Germinal center (tissue), 1 donor: ENCODE measurements at regions not wholly inside any gene's neighbourhood (a gene's known extent, or its start where the extent isn't known, plus 50 kb on each side); places are given as distances from the start of the nearest gene placed in this dataset.
"Not testable (repeated sequence)": the region's sequence is repeated elsewhere in the genome, so short reads cannot be mapped to it uniquely, and the experiment has no call there.

Source experiments
- DNase-seq: peaks from one replicate; pipeline ENCODE4 v3.0.0; 2012; ENCODE audit warnings: mixed read lengths, low spot score

DNA sequence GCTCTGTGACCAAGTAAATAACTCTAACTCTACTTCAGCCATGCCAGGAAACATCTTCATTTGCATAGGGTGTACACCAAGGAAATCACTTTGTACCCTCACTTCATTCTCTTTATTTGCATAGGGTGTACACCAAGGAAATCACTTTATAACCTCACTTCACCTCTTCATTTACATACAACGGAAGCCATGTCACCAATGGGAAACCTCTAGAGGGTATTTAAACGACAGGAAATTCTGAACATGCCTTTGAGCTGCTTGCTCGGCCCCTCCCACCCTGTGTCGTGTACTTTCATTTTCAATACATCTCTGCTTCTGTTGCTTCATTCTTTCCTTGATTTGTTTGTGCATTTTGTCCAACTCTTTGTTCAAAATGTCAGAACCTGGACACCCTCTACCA is 848.1 kb upstream of the FRG1 start:
- DNase-seq: no peak

DNA sequence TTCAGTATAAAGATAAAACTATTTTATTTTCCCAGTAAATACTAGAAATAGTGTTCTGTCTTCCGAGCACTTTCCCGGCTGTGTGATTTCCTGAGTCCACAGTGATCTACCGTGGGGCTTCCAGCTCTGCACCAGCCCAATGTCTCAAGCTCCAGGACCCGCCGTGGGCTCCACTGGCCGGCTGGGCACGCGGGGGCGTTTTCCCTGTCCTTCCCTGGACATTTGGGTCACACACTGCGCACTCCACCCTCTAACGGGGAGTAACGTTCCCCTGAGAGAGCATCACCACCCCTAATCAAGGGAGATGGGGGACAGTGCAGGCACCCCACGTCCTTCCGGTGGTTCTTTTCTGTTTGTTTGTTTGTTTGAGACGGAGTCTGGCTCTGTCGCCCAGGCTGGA is 844.6 kb upstream of the FRG1 start:
- no peak for DNase-seq

DNA sequence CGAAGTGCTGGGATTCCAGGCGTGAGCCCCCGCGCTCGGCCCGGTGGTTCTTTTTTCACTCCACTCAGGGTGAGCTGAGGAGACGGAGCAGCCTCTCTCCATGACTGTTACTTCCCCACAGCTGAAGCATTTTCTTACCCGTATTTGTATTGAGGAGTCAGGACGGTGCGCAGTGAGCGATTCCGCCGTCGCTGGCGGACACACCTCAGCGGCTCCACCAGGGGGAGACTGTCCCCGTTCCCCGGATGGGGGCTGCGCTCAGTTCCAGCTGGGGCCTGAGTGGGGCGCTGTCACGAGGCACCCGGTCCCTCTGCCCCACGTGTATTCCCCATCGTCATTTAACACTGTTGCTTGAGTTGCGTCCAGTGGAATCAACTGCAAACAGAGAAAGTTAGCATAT is 844.0 kb upstream of the FRG1 start:
- DNase-seq: no peak

DNA sequence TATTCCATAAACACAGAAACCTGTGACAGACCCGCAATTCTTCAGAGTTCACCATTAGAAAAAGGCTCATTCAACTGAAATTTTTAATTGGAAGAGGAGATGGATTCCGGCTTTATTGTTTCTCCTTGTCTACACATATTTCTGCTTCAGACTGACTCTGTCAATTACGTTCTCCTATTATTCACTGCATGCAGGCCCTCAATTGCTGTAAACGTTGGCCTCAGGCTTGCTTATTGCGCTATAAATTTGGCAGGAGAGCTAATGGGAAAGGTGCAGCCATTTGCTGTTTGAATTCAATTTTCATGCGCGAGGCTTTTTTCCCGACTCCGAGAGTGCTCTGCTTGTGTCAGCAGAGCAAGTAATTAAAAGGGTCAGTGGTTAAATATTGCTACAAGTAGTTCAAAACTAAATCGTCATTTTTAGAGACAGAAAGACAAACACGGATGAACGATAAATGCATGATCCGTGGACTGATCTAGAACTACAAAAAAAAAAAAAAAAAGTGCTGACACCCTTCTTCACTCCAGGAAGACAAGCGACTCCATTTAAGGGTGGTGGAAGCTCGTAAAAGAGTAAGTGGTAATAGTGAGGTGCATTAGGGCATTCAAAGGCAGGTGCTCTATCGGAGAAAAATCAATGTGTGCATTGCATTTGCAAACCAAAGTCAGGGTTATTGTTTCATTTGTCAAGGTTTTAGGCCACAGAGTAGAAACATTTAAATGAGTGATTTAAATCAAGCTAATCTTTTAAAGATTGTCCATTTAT is 841.6 kb upstream of the FRG1 start:
- DNase-seq: no peak

DNA sequence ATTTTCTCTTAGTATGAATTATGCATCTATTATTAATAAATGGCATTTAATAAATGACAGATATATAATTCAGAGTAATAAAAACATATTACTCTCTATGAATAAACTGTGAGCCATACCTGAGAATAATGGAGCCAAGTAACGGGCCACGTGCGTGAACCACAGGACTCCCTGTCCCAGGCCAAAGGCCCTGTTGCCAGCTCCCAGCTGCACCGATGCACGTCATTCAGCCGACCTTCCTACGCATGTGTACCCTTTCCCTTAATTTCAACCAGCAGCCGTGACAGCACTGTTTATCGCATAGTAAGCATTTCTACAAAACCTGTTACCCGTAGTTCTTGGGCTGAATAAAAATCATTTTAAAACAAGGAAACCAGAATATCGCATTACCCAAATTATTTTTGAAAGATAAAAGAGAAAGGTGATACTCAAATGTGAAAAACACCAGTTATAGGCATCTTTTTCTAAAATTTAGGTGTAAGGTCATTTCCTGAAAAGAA is 827.2 kb upstream of the FRG1 start:
- no peak for DNase-seq

DNA sequence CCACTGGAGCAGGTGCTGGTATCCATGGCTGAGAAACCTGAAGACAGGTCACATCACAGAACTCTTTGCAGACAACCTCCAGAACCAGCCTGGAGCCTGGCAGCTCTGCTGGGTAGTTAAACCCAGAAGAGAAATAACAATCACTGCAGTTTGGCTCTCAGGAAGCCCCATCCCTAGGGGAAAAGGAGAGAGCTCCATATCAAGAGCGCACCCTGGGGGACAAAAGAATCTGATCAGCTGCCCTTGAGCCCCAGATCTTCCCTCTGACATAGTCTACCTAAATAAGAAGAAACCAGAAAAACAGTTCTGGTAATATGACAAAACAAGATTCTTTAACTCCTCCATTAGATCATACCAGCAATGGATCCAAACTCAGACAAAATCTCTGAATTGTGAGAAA is 823.2 kb upstream of the FRG1 start:
- DNase-seq: no peak

DNA sequence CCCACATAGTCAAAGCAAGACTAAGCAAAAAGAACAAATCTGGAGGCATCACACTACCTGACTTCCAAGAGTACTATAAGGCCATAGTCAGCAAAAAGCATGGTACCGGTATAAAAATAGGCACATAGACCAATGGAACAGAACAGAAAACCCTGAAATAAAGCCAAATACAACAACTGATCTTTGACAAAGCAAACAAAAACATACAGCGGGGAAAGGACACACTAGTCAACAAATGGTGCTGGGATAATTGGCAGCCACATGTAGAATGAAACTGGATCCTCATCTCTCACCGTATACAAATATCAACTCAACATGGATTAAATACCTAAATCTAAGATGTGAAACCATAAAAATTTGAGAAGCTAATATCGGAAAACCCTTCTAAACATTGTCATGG is 819.3 kb upstream of the FRG1 start:
- DNase-seq: no peak

DNA sequence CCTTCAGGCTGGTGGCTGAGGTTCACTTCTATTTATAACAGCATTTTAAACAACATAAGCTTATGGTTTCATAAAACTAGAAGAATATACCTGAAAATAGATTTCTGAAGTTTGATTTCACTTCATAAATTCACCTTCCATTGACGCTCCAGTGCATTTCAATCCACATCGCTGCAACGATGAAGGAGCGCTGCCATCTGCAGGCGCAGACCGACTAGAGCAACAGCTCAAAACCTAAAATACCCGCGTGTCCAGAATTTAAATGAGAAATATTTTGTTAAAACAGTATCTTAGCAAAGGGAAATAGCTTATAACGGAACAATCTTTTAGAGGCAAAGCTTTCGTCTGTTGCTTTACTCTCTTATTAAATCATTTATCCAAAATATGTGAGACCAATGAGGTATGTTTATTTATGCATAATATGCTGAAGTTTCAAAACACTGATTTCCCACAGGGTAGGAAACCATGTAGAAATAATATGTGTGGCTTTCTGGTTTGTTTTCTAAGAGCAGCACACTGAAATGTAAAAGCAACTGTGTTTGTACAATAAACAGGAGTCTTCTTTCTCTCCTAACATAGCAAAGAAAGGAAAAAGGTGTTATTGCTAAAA is 816.4 kb upstream of the FRG1 start:
- no peak for DNase-seq

DNA sequence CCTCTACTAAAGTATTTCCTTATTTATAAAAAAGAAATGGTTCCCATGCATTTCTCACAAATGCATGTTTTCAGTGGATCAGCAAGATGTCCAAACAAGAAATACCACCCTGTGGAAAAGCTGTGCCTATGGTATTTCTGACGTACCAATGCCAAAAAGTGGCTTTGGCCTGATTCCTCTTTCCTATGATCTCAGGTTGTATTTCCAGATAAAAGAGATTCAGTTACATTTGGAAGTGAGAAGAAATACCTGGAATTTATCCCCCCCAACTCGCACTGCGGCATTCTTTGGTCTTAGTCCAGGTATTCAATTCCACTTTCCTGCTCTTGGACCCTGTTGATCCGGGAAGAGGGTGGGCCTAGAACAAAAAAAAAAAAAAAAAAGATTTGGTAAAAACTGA is 815.9 kb upstream of the FRG1 start:
- DNase-seq: no peak

DNA sequence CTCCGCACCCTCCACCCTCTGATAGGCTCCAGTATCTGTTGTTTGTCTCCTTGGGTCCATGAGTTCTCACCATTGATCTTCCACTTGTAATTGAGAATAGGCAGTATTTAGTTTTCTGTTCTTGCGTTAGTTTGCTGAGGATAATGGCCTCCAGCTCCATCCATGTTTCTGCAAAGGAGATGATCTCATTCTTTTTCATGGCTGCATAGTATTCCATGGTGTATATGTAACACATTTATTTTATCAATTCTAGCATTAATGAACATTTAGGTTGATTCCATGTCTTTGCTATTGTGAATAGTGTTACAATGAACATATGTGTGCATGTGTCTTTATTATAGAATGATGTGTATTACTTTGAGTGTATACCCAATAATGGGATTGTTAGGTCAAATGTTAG is 814.6 kb upstream of the FRG1 start:
- no peak for DNase-seq

DNA sequence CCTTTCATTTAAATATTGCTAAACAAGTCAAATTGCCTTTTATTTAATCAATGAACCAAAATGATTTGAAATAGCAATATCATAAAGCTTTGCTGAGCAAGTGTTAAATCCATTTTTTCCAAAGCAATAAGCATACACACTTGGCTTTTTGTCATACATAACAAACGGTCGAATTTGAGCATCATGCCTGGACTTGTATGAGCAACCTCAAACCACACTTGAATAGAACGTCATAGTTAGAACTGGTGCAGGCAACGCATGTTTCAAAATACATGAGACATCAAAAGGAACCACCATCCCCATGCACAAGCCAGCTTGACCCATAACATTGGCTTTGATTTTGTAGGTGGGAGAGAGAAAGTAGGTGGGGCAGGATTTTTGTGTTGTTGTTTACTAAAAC is 812.3 kb upstream of the FRG1 start:
- no peak for DNase-seq

DNA sequence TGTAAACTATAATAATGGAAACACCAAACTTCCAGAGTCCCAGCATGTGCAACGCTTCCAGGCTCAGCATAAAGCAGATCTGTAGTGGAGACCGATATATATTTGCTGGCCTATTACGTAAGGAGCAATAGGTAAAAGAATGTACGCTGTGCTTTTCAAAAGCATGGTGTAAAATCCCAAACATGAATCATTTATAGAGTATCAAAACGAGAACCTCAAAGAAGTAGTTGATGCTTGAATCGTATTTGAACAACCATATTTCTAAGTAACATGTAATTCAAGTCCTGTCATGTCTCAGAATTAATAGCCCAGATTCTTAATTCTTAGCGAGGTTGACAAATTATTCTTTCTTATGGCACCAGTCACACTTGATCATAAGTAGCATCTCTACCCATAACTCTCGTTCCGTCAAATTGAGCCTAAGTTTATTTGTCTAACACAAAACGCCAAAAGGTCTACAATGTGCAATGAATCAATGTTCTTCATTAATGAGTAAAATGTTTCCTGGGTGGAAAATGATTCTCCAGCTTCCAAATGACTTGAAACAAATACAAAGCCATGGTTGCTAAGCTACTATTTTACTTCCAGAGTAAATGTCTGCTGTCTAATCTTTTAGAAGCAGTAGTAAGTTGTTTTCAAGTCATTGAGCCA is 811.5 kb upstream of the FRG1 start:
- no peak for DNase-seq

DNA sequence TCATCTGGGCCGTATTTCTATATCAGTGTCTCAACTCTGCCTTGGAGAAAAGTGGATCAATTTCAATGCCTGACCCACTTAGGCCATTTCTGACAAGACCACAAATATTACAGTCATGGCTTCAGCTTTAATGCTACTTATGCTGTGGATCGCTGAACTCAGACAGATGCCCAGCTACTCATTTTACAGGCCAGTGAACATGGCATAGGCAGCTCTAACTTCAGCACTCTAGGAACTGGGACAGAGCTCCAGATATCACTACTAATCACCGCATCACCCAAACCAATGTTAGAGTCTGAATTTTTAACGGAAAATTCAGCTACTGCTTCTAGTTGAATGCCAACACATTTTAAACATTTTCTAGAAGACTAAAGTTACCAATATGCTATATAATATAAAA is 809.6 kb upstream of the FRG1 start:
- no peak for DNase-seq

DNA sequence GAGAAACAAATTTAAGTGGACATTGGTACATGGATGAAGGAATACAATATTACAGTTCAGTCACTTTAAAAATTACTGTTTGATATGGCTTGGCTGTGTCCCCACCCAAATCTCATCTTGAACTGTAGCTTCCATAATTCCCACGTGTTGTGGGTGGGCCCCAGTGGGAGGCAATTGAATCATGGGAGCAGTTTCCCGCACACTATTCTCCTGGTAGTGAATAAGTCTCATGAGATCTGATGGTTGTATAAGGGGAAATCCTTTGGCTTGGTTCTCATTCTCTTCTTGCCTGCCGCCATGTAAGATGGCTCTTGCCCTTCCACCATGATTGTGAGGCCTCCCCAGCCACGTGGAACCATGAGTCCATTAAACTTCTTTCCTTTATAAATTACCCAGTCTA is 804.2 kb upstream of the FRG1 start:
- no peak for DNase-seq

DNA sequence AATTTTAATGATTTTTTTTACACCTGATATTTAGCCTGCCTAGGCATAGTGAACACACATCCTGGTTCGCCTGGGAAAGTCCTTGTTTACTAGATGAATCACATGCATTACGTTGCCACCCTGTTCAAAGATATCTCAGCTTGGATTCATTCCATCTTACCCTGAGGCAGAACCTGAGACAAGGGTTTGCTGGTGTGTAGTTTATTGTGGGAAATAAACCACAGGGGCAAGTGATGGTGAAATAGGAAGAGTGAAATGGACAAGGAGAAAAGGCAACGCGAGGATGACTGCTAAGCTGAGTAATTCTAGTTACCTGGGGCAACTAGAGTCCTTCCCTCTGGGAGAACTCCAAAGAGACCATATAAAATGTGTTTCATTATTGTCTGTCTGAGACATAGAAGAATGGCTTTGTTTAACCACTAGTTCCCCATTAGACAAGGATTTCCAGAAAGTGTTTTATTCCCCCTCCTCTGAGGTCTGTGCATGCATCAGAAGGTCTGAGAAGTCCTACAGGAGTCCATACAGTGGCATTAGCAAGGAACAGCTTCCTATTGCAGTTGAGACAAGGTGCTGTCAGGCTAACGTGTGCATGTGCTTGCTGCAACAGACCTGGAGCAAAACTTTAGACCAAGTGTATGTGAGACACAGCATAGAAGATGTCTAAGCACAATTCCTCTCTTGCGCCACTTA is 797.3 kb upstream of the FRG1 start:
- DNase-seq: no peak

DNA sequence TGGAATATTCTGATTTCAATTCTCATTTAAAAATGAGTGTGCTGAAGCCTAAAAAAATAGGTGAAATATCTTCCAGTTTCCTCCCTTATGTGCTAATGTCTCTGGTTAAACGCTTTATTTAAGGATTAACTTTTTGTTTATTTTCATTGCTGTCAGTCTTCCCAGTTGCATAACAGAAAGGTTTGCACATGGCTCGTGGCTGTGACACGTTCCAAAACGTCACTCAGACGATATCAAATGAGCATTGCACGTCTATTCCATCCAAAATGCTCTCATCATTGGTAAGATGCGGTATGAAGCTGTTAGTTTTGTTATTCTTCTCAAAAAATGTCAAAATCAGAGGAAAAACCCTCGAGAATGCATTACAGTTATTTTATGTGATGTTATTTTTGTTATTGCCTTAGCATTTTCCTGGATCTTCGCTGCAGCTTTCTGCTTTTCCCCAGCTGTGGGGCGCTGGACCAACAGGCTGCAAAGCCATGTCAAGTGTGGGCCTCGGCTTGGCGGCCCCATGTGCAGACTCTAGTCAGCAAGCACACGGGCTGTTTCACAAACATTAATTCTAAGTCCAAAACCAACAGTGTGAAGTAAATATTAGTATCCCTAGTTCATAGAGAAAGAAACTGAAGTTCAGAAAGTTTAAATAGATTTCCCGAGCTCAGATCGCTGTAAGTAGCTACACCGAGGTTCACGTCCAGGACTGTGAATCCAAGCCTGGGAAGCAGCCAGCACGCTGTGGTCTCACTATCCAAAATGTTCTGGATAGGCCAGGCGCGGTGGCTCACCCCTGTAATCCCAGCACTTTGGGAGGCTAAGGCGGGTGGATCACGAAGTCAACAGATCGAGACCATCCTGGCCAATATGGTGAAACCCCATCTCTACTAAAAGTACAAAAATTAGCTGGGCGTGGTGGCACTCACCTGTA is 793.4 kb upstream of the FRG1 start:
- DNase-seq: no peak

DNA sequence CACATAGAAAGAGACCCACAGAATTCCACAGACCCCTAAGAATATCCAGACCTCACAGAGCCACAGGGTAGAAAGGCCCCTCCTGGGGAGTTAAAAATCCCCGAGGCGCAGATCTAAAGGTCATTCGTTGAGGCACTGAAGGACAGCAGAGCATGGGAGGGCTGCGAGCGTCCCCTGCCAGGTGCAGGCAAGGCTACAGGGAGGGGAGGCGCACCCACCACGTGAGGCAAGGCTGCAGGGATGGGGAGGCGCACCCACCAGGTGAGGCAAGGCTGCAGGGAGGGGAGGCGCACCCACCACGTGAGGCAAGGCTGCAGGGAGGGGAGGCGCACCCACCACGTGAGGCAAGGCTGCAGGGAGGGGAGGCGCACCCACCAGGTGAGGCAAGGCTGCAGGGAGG is 785.6 kb upstream of the FRG1 start:
- not testable (repeated sequence) for DNase-seq

DNA sequence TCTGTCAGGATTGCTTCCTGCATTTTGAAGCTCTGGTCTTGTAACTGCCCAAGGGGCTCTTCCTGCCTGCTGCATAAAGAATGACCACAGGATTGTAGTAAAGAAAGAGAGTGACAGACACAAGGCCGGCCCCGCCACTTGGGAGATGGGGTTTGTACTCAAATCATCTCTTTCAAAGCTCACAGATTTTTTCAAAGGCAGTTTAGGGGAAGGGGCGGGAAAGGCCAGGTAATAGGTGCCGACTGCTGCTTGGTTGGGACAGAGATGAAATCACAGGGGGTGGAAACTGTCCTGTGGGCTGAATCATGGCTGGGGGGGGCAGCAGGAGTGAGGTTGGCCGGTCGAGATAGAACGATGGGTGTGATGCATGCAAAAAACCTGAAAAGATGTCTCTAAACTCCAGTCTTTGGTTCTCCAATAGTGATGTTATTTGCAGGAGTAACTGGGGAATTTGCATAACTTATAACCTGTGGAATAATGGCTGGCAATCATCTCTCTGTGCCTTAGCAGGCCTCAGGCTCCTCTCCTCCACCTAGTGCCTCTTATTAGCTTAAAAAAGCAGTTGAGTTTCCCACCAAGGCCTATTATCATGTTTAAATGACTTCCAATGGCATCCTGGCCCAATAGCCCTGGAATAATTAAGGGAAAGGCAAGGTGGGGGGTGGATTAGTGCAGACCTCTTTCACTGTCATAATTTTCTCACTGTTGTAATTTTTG is 778.4 kb upstream of the FRG1 start:
- DNase-seq: no peak

DNA sequence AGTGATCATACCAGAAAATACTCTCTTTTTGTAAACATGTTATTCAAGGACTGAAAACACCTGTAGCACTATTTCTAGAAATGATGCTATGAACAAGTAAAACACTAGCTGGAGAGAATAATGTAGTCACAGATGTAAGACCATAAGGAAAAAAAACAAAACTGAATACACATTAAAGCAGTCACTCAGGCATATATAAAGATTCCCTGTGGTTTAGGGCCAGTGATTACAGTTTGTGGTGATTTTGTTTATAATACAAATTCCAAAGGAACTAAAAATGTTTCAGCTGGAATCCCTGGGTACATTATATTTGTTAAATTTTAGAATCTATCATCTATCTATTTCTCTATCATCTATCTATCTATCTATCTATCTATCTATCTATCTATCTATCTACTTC is 777.8 kb upstream of the FRG1 start:
- no peak for DNase-seq

DNA sequence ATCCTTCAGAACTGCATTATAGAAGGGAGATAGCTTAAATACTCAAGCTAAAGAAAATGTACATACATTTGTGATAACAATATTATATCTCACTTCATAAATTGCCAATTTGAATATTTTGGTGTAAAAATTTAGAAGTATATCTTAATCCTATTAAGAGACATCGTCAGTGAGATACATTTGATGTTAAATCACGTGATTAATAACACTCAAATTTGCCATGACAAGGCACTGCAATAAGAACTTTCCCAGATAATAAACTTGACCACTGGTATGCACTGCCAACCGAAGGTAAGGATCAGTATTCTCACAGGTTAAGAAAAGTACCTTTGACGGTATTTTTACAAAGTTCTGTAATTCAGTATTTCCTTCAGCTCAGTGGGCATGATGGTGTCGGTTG is 764.7 kb upstream of the FRG1 start:
- no peak for DNase-seq

DNA sequence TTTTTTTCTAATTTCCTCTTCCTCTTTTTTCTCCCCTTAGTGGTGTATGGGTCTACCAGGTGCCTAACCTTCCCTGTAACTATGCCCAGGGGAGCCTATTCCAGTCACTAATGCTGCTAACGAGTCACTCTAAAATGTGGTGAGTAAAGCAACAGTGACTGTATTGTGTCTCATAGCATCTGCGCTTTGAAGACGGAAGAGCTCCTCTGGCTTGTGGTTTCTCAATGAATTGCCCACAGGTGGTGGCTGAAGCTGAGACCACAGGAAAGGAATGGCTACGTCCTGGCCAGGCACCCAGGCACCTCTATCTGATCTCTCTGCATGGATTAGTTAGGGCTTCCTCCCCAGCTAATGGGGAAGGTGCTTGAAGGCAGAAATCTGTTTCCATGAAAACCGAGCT is 763.5 kb upstream of the FRG1 start:
- no peak for DNase-seq
